Fibroblast of the aortic adventitia (primary cell): ENCODE measurements at regions not wholly inside any gene's neighbourhood (a gene's known extent, or its start where the extent isn't known, plus 50 kb on each side); places are given as distances from the start of the nearest gene placed in this dataset.
A peak's percentile ranks its signal among the peaks of the same experiment; 100 is the strongest.
"Not testable (repeated sequence)": the region's sequence is repeated elsewhere in the genome, so short reads cannot be mapped to it uniquely, and the experiment has no call there.

Experiments used
- DNase-seq: peaks from one replicate; pipeline ENCODE4 v3.0.0-alpha.2; 2010; ENCODE audit warnings: low read depth
- H3K4me3 ChIP-seq: 2 replicates; pipeline ENCODE4 v1.5.1; 2011; ENCODE audit warnings: low read depth, mild to moderate bottlenecking, control low read depth, low read length, moderate library complexity
- CTCF ChIP-seq: IDR thresholded peaks from 2 replicates; pipeline ENCODE4 v1.5.1; 2011; ENCODE audit warnings: mild to moderate bottlenecking, low read length, control low read depth, inconsistent platforms; ENCODE audit not compliant: insufficient read depth

GRCh38 chr13:76293346-76293745 lies 592.9 kb downstream of the KCTD12 start:
- TF ChIP-seq CTCF = no peak
- no peak overlapping the region for H3K4me3 ChIP-seq
- peak; percentile 85 for DNase-seq

- no peak overlapping the region for H3K4me3 ChIP-seq
- peak; percentile 43 for DNase-seq
- no peak for TF ChIP-seq CTCF
Measured at GRCh38 chr13:76292726-76293125, 593.5 kb downstream of the KCTD12 start.

- no peak for TF ChIP-seq CTCF
- no peak for DNase-seq
- no peak overlapping the region for H3K4me3 ChIP-seq
Measured at GRCh38 chr13:76292031-76292430, 594.2 kb downstream of the KCTD12 start.

- no peak for TF ChIP-seq CTCF
- no peak for DNase-seq
- no peak overlapping the region for H3K4me3 ChIP-seq
Measured at GRCh38 chr13:76289558-76289957, 596.6 kb downstream of the KCTD12 start.

GRCh38 chr13:76286178-76286577 lies 600.0 kb downstream of the KCTD12 start:
- no peak for TF ChIP-seq CTCF
- DNase-seq = peak; percentile 90
- H3K4me3 ChIP-seq = no peak overlapping the region

GRCh38 chr13:76285463-76285862 lies 600.7 kb downstream of the KCTD12 start:
- DNase-seq = no peak
- no peak overlapping the region for H3K4me3 ChIP-seq
- TF ChIP-seq CTCF = no peak

GRCh38 chr13:76279766-76280165 lies 606.4 kb downstream of the KCTD12 start:
- not testable (repeated sequence) for H3K4me3 ChIP-seq, DNase-seq
